ENCODE measurements at regions not wholly inside any gene's neighbourhood (a gene's known extent, or its start where the extent isn't known, plus 50 kb on each side); places are given as distances from the start of the nearest gene placed in this dataset.

DNA sequence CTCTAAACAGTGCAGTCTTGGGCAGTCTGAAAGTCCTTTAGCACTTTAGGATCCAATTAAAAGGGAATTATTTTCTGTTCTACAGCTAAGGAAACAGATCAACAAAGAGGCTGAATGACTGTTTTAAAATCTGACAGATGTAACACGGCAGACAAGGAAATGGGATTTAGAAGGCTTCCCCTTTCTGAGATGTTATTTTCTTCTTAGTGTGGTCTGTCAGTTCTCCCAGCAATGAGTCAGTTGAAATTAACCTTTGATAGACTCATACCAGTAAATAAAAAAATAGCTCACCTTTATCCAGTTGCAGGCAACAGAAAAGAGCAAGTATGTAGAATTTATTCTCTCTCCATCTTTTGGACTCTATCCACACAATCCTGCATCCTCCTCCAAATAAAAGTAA lies 98.1 kb downstream of the NEDD1 start:
- in situ Hi-C loops (cut with HindIII; ENCODE audit: low pct_unique_long_range_greater_than_20kb, low sequenced_read_pairs), result no loop called here
- no peak for DNase-seq (ENCODE audit: low read depth)

DNA sequence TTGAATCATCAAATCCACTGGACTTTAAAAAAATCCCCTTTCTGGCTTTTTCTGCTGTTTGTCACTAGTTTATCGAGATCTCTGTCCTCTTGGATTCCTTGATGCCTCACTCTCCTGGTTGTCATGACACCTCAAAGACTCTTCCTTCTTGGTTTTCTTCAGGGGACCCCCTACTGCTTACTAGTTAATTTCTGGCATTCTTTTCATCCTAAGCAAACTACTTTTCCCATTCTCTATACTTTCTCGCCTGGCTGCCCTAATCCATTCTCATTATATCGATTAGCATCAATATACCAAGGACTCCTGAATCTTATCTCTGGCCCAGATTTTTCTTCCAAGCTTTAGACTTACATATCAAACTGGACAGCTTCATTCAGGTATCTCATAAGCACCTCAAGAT lies 98.6 kb downstream of the NEDD1 start:
- in situ Hi-C loops (cut with HindIII; ENCODE audit: low pct_unique_long_range_greater_than_20kb, low sequenced_read_pairs), result no loop called here
- DNase-seq (ENCODE audit: low read depth), result no peak

DNA sequence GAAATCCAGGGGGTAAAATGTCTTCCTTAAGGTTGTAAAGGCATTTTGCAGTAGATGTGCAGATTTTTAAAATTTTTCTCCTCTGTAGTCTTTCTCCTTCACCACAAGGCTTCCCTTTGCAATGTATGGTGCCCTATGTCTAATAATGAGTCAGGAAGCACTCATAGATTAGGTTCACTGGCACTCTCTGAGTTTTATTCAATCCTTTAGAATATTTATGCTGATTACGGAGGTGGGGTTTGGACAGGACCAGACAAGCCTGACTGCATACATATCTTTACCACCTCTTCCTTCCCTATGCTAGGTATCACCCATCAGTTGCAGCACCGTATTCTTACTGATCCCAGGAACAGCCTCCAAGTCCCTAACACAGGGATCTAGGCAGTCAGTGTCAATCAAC lies 99.5 kb downstream of the NEDD1 start:
- in situ Hi-C loops (cut with HindIII; ENCODE audit: low pct_unique_long_range_greater_than_20kb, low sequenced_read_pairs), result no loop called here
- DNase-seq (ENCODE audit: low read depth), result no peak

GRCh38 chr12:97016163-97016562 lies 109.1 kb downstream of the NEDD1 start:
- in situ Hi-C loops (cut with HindIII; ENCODE audit: low pct_unique_long_range_greater_than_20kb, low sequenced_read_pairs), result no loop called here
- DNase-seq (ENCODE audit: low read depth), result no peak

DNA sequence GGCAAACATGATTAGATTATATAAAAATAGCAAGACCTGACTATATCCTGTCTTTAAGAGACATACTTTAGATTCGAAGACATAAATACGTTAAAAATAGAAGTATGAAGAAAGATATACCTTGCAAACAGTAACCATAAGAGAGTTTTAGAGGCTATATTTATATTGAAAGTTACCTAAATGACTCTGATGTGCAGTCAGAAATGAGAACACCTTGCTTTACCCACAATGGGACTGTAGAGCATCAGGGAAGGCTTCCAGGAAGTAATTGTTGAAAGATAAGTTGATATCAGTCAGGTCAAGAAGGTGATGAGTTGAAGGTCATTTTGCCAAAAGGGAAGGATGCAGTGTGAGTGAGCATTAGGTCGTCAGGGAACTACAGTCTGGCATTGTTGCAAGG lies 110.2 kb downstream of the NEDD1 start:
- in situ Hi-C loops (cut with HindIII; ENCODE audit: low pct_unique_long_range_greater_than_20kb, low sequenced_read_pairs), result no loop called here
- DNase-seq (ENCODE audit: low read depth), result no peak

DNA sequence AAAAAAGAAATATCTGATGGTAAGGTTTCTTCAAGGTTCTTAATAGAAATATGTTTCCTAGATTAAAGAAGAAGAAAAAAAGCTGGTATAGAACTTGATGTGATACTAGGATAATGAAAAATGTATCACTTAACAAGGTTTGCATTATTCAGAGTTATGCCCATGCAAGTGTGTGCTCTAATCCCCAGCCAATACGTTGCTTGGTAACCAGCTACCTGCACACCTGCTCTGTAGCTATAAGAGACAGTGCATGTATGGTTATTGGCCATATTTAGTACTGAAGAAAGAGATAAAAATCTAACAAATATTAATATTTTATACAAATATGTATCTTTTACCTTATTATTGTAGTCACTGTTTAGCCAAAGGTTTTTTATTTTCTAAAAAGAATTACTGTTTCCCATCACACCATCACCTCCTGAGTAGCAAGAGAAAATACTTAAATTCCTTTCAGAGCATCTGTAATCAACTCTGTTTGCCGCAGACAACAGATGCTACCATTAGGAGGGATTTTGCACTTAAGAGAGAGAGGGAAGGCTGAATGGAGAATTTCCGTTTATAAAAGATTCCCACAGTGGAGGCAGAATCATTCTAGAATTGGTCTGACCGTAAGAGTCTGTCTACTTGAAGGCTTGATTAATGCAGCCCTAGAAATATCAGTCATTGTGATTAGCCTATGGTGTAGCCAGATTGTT lies 115.6 kb downstream of the NEDD1 start:
- in situ Hi-C loops (cut with HindIII; ENCODE audit: low pct_unique_long_range_greater_than_20kb, low sequenced_read_pairs), result no loop called here
- no peak for DNase-seq (ENCODE audit: low read depth)

DNA sequence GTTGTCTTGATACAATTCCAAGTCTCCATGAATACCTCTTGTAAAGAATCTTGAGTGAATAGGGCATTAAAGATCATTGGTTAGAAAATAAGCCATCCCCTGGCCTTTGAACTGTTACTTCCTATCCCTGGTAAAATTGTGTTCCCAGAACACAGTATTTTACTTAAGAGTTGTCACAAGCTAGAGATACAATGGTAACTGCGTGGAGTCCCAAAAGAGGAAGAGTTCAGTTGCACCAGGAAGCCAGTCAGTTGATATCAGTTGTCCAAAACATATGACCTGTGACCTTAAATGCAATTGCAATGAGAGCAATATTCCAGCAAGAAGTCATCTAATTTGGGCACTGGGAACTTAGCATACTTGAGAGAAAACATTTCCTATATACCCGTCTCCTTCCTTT lies 117.3 kb downstream of the NEDD1 start:
- in situ Hi-C loops (cut with HindIII; ENCODE audit: low pct_unique_long_range_greater_than_20kb, low sequenced_read_pairs), result no loop called here
- DNase-seq (ENCODE audit: low read depth), result no peak

DNA sequence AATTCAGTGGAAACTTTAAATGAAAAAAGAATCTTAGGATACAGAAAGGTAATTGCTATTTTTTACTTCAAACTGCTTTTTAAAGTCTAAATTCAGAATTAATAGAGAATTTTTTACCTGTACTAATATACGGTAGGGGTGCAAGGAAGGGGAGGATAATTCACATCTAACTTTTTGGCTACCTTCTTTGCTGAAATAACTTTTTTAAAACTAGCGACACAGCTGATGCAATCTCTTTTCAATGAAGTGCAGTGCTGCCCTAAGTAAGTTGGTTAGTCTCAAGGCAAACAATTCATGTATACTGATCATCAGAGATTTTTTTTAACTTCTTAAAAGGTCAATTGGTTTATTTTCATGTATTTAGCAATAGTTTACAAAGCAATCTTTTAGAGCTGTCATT lies 119.8 kb downstream of the NEDD1 start:
- no peak for DNase-seq (ENCODE audit: low read depth)
- in situ Hi-C loops (cut with HindIII; ENCODE audit: low pct_unique_long_range_greater_than_20kb, low sequenced_read_pairs), result no loop called here

GRCh38 chr12:97027482-97027881 lies 120.4 kb downstream of the NEDD1 start:
- DNase-seq (ENCODE audit: low read depth), result no peak
- in situ Hi-C loops (cut with HindIII; ENCODE audit: low pct_unique_long_range_greater_than_20kb, low sequenced_read_pairs), result no loop called here

DNA sequence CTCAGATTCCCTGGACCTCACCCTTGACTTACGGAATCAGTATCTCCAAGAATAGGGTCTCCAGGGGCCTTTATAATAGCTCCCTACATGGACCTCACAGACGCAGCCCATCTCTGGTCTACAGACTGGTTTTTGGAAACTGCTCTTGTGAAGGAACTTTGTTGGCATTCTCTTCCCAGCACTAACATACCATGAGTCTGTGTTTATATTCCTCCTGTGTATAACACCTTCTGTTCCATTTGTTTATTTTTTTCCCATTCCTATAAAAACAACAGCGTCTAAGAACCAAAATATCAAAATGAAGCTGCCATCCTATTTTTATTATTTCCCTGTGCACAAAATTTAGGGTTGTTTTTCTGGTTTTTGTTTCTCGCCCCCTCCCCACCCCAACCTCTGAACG lies 131.1 kb downstream of the NEDD1 start:
- in situ Hi-C loops (cut with HindIII; ENCODE audit: low pct_unique_long_range_greater_than_20kb, low sequenced_read_pairs), result no loop called here

DNA sequence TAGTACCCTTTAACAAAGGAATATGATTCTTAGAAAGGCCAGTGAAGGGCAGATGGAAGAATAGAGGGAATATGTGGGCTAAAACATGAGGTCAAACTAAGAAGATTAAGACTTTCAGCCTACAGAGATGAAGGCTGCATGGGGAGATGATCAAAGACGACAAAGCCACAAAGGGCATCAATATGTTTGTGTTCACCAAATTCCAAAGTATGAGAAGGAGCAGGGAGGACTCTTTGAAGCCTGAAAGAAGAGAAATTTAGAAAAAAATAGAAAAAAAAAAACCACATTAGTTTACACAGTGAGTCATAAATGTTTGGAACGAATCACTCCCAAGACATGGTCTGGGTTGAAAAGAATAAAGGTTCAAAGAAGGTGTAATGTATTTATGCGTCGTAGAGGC lies 131.8 kb downstream of the NEDD1 start:
- DNase-seq (ENCODE audit: low read depth), result no peak
- in situ Hi-C loops (cut with HindIII; ENCODE audit: low pct_unique_long_range_greater_than_20kb, low sequenced_read_pairs), result no loop called here

More for the DNA sequence above, 131.1 kb downstream of the NEDD1 start:
- DNase-seq (ENCODE audit: low read depth), result no peak

DNA sequence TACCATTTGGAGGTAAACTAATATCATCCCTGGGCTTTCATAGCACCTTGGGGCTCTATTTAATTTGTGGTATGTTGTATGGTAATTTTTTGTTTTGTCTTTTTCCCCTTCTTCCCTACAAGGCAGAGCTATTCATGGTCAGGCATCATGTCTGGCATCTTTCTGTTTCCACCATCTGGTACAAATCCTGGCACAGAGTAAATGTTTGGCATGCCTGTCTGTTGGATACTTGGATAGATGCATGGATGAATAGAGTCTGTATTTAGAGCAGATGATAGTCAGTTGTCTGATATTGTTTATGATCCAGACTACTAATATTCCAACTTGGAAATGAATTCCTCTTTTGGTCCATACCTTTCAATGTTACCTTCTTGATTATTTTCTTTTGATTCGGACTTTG lies 139.8 kb downstream of the NEDD1 start:
- no peak for DNase-seq (ENCODE audit: low read depth)
- in situ Hi-C loops (cut with HindIII; ENCODE audit: low pct_unique_long_range_greater_than_20kb, low sequenced_read_pairs), result no loop called here

DNA sequence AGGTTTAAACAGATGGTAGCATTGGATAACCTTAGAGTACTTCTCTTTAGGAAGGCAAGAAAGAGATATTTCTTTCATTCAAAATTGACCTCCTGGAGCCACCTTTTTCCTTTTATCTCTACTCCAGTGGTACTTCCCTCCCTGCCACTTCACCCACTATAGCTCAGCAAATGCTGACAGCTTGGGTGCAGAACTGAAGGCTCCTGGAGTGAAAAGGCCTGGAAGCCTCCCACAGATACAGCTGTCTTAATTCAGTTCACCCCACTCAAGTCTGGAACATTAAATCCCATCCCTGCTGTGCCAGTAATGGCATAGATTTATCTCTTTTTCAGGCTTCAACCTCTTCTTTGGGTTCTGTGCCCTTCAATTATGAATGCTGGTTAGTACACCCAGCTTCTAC lies 140.3 kb downstream of the NEDD1 start:
- in situ Hi-C loops (cut with HindIII; ENCODE audit: low pct_unique_long_range_greater_than_20kb, low sequenced_read_pairs), result no loop called here
- no peak for DNase-seq (ENCODE audit: low read depth)

DNA sequence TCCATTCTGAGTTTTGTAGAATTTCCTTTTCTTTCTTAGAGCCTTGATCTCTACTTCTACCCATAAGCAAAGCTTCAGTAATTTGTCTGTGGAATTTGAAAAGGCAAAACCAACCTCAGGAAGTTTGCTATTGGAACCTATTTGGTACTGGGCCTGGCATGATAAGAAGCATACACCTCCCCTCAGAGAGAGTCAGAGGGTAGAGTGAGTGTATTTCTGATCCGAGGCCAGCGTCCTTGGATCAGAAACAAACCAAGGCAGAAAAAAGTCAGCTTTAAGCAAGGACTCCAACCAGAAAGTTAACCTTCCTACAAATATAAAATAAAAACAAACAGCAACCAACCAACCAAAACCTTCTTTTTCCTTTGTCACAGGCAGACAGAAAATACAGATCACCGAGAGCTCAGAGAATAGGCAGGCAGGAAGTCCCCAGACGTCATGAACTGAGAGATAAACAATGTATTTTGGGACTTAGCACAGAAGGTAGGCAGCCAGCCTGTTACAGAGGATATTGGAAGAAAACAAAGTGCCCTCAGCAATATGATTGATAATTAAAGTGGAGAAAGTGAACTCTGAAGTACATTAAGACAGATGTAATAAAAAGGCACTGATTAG lies 141.5 kb downstream of the NEDD1 start:
- DNase-seq (ENCODE audit: low read depth), result no peak
- in situ Hi-C loops (cut with HindIII; ENCODE audit: low pct_unique_long_range_greater_than_20kb, low sequenced_read_pairs), result no loop called here

- DNase-seq (ENCODE audit: low read depth), result no peak
- in situ Hi-C loops (cut with HindIII; ENCODE audit: low pct_unique_long_range_greater_than_20kb, low sequenced_read_pairs), result no loop called here
These were observed 143.5 kb downstream of the NEDD1 start for GRCh38 chr12:97050509-97050908.

- DNase-seq (ENCODE audit: low read depth), result no peak
- in situ Hi-C loops (cut with HindIII; ENCODE audit: low pct_unique_long_range_greater_than_20kb, low sequenced_read_pairs), result no loop called here
These were observed 144.3 kb downstream of the NEDD1 start for GRCh38 chr12:97051341-97051740.

- in situ Hi-C loops (cut with HindIII; ENCODE audit: low pct_unique_long_range_greater_than_20kb, low sequenced_read_pairs), result no loop called here
- no peak for DNase-seq (ENCODE audit: low read depth)
These were observed 154.1 kb downstream of the NEDD1 start for GRCh38 chr12:97061171-97061570.

- no peak for DNase-seq (ENCODE audit: low read depth)
- in situ Hi-C loops (cut with HindIII; ENCODE audit: low pct_unique_long_range_greater_than_20kb, low sequenced_read_pairs), result no loop called here
These were observed 156.4 kb downstream of the NEDD1 start for GRCh38 chr12:97063292-97063935.

- no peak for DNase-seq (ENCODE audit: low read depth)
- in situ Hi-C loops (cut with HindIII; ENCODE audit: low pct_unique_long_range_greater_than_20kb, low sequenced_read_pairs), result no loop called here
These were observed 168.3 kb downstream of the NEDD1 start for GRCh38 chr12:97075161-97075933.
